ENCODE measurements at regions not wholly inside any gene's neighbourhood (a gene's known extent, or its start where the extent isn't known, plus 50 kb on each side); places are given as distances from the start of the nearest gene placed in this dataset.

- TF ChIP-seq CTCF (IDR thresholded peaks at IDR 0.05; ENCODE audit: insufficient read depth, low read length, poor library complexity, severe bottlenecking) = no peak
- Histone ChIP-seq H3K36me3 (ENCODE audit: control insufficient read depth, insufficient read depth, low read length) (no peaks in the 10 kb centered on the region), H3K27me3 (replicated peaks; ENCODE audit: control insufficient read depth, insufficient read depth, low read length) (no peaks in the 10 kb centered on the region), H3K4me3 (replicated peaks; ENCODE audit: low read depth, low read length) (no peak overlapping the region)
- no peak for DNase-seq (ENCODE audit: extremely low read depth, insufficient read length)
Measured at GRCh38 chr2:176409671-176410070, 140.4 kb downstream of the MTX2 start.

GRCh38 chr2:176412136-176412535 lies 142.9 kb downstream of the MTX2 start:
- no peaks in the 10 kb centered on the region for H3K36me3 ChIP-seq (ENCODE audit: control insufficient read depth, insufficient read depth, low read length)
- H3K4me3 ChIP-seq (replicated peaks; ENCODE audit: low read depth, low read length) = no peak overlapping the region
- no peak for TF ChIP-seq CTCF (IDR thresholded peaks at IDR 0.05; ENCODE audit: insufficient read depth, low read length, poor library complexity, severe bottlenecking)
- no peak for DNase-seq (ENCODE audit: extremely low read depth, insufficient read length)
- no peaks in the 10 kb centered on the region for H3K27me3 ChIP-seq (replicated peaks; ENCODE audit: control insufficient read depth, insufficient read depth, low read length)

- H3K4me3 ChIP-seq (replicated peaks; ENCODE audit: low read depth, low read length) = no peak overlapping the region
- no peak for DNase-seq (ENCODE audit: extremely low read depth, insufficient read length)
- no peak for TF ChIP-seq CTCF (IDR thresholded peaks at IDR 0.05; ENCODE audit: insufficient read depth, low read length, poor library complexity, severe bottlenecking)
- no peaks in the 10 kb centered on the region for H3K36me3 ChIP-seq (ENCODE audit: control insufficient read depth, insufficient read depth, low read length)
- no peaks in the 10 kb centered on the region for H3K27me3 ChIP-seq (replicated peaks; ENCODE audit: control insufficient read depth, insufficient read depth, low read length)
Measured at GRCh38 chr2:176413786-176414185, 144.5 kb downstream of the MTX2 start.

- no peak overlapping the region for H3K4me3 ChIP-seq (replicated peaks; ENCODE audit: low read depth, low read length)
- no peak for DNase-seq (ENCODE audit: extremely low read depth, insufficient read length)
- no peak for TF ChIP-seq CTCF (IDR thresholded peaks at IDR 0.05; ENCODE audit: insufficient read depth, low read length, poor library complexity, severe bottlenecking)
- H3K27me3 ChIP-seq (replicated peaks; ENCODE audit: control insufficient read depth, insufficient read depth, low read length) = no peaks in the 10 kb centered on the region
- H3K36me3 ChIP-seq (ENCODE audit: control insufficient read depth, insufficient read depth, low read length) = no peaks in the 10 kb centered on the region
Measured at GRCh38 chr2:176414641-176415040, 145.4 kb downstream of the MTX2 start.

GRCh38 chr2:176415174-176415895 lies 146.1 kb downstream of the MTX2 start:
- no peak for TF ChIP-seq CTCF (IDR thresholded peaks at IDR 0.05; ENCODE audit: insufficient read depth, low read length, poor library complexity, severe bottlenecking)
- no peaks in the 10 kb centered on the region for H3K36me3 ChIP-seq (ENCODE audit: control insufficient read depth, insufficient read depth, low read length)
- H3K27me3 ChIP-seq (replicated peaks; ENCODE audit: control insufficient read depth, insufficient read depth, low read length) = no peaks in the 10 kb centered on the region
- no peak for DNase-seq (ENCODE audit: extremely low read depth, insufficient read length)
- no peak overlapping the region for H3K4me3 ChIP-seq (replicated peaks; ENCODE audit: low read depth, low read length)

Measured in GM06990 (cell line).